ENCODE measurements at regions not wholly inside any gene's neighbourhood (a gene's known extent, or its start where the extent isn't known, plus 50 kb on each side); places are given as distances from the start of the nearest gene placed in this dataset.
"Not testable (repeated sequence)": the region's sequence is repeated elsewhere in the genome, so short reads cannot be mapped to it uniquely, and the experiment has no call there.

DNA sequence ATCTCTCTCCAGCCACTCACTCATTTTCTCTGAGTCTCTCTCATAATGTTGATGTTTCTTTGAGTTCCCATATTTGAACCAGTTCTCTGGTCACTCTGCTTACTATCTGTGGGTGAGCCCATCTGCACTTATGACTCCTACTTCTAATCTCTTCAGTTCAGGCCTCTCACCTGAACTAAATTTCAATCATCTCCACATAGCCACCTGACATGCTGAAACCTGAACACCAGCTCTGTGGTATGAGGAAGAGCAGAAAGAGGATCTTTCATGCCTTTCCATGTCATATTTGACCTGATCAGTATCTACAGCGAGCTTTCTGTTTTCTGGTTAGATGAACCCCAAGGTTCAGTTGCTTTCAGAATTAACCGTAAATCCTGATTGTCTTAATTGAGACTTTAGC lies 122.2 kb upstream of the ESX1 start:
- DNase-seq: no peak

DNA sequence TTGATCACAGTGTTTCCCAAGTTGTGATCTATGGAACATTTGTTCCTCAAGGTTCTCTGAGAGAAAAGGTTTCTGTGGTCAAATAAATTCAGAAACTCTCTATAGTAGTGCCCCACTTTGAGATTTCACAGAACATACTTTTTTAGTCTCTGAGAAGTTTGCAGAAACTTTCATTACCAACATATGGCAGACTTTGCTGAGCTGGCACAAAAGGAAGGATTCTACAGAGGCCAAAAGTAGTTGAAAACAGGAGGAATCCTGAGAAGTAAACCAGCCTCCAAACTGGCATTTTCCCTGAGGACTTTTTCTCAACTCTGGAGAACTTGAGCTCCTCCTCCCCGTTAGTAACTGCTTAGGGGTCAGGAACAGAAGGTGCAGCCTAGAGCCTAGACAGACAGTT lies 117.8 kb upstream of the ESX1 start:
- no peak for DNase-seq

DNA sequence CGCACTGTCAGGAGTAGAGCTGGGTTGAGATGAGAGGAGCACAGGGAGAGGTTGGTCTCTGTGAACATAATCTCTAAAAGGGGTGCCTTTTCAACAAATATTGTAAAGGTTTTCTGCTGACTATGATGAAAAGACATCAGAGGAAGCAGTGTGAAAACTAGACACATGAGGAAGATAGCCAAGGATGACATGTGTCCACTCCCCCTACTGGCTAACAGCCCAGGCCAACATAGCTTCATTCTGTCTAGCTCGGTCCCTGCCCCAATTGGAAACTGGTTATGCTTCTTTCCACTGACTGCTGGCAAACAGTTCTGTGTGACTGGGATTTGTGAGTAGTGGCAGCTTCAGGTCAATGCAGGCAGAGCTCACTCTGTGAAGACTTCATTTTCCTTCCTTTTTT lies 115.4 kb upstream of the ESX1 start:
- no peak for DNase-seq

DNA sequence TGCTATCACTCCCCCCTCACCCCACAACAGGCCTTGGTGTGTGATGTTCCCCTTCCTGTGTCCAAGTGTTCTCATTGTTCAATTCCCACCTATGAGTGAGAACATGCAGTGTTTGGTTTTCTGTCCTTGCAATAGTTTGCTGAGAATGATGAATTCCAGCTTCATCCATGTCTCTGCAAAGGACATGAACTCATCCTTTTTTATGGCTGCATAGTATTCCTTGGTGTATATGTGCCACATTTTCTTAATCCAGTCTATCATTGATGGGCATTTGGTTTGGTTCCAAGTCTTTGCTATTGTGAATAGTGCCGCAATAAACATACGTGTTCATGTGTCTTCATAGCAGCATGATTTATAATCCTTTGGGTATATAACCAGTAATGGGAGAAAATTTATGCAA lies 106.0 kb upstream of the ESX1 start:
- not testable (repeated sequence) for DNase-seq

DNA sequence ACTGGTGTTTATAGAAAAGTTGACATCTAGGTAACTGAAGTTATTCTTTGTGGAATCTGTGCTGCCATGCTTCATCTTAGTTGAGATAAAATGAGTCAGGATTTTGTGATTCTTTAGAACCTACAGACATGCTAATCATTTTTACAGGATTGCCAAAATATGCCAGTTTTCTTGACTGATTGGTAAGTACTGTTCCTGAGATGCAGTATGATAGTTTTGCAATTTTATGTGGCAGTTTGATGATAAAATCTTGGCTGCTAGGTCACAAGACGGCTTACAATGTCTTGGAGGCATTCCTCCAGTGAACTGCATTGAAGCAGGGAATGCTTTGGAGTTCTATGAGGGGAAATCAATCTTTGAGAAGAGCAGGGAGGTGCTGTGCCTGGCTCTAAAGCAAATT lies 104.4 kb upstream of the ESX1 start:
- DNase-seq: no peak

DNA sequence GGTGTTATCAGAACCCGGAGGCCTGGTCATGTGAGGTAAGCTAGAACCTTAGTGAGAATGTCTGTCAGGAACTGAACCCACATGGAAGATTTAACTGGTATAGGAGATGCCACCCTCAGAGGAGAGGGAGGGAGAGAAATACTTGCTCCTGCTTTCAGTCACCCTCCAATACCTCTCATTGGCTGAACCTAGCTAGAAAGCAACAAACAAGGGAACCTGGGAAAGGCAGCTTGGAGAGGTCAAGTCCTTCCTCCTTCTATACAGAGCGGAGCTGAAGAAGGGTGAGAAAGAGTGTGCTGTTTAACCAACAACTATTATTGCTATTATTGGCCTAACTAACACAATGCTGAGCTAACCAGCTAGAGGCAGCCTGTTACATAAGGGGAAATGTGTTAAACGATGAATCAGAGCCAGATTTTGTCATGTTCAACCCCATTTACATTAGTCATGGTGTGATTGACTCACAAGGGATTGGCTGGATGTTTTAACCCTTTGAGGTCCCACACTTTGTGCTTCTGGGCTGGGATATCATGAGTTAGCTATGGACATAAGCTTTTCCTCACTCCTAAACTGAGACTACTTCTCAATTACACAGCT lies 96.5 kb upstream of the ESX1 start:
- DNase-seq: no peak

DNA sequence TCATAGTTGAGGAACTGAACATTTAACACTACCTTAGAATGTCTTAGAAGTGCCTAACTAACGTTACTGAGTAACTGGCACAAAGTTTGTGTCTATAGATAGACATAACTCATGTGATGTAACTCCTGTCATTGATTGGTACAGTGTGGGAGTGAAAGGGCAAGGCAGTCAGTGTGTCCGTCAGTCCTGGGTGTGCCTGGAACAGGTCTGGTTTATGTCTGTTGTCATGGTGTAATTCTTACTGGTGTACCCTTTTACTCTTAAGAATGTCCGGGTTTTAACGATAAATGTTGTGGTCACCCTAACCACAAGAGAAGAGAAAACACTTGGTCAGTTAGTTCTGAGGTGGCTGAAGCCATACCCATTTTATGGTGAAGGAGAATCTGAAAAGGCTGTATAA lies 93.1 kb upstream of the ESX1 start:
- DNase-seq: no peak

DNA sequence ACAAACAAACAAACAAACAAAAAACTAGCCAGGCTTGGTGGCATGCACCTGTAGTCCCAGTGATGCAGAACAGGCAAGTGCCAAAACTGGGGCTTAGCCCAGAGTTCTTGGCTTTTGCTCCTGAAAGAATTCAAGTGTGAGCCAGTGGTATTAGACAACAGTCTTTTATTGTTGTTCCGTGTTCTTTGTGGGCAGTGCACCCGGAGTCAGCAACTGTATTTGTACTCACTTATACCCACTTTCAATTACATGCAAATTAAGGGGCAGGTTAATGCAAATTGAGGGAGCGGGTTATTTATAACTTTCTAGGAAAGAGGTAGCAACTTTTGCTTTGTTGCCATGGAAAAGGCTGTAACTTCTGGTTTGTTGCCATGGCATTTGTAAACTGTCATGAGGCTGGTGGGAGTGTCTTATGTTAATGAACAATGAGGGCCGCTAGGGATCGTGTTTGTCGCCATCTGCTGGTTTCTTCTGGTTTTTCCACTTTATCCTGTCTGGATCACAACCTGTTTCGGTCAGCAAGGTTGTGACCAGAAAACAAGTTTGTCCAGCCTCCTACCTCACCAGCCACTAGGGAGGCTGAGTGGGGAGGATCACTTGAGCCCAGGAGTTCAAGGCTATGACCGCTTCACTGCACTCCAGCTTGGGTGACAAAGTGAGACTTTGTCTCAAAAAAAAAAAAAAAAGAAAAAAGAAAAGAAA lies 88.8 kb upstream of the ESX1 start:
- DNase-seq: peak; percentile 13

DNA sequence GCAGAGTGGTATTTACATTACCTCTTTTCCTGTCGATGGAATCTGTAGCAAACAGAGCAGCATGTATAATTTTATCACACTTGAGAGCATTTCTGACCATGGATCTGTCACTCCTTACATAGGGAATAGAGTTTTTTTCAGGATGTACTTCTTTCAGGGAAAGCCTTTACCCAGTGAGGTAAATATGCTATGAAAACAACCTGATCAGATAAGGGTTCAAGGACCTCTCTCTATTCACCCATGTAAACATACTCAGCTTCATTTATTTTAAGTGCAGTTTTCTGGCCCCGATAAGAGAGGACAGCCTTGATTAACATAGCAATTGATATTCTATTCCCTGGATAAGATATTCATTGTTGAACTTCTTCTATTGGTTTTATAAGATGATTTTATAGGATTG lies 87.3 kb upstream of the ESX1 start:
- no peak for DNase-seq

DNA sequence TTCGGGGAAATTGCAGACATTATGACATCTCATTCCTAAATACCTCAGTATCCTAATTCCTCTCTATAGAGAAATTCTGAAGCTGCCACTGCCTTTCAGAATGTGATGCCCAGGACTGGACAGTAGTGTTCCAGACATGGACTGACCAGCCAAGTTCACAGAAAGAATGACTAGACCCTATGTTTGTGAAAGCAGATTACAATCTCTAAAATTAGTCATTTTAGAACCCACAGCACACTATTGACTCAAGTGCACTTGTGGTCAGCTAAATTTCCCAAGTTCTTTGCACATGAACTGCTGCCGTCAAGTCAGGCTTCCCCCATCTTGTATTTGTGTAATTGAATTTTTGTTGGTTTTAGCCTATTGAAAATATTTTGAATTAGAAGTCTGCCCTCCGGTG lies 81.0 kb upstream of the ESX1 start:
- DNase-seq: no peak

DNA sequence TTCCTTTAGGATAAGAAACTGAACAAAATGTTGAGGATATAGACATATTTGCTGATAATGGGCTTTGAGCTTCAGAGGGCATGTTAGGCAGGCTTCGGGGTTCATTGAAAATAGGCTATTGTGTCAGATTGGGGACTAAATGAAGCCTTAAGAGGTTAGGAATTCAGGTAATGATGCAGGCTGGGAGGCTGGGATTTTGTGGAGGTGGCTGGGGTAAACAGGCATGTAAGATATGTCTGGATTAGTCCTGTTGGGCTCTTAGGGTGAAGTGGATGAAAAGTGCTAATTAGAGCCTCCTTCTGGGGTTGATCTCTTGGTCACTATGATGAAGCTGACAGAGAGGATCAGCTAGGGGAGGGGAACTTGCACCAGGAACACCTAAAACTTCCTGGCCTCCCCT lies 80.2 kb upstream of the ESX1 start:
- no peak for DNase-seq

DNA sequence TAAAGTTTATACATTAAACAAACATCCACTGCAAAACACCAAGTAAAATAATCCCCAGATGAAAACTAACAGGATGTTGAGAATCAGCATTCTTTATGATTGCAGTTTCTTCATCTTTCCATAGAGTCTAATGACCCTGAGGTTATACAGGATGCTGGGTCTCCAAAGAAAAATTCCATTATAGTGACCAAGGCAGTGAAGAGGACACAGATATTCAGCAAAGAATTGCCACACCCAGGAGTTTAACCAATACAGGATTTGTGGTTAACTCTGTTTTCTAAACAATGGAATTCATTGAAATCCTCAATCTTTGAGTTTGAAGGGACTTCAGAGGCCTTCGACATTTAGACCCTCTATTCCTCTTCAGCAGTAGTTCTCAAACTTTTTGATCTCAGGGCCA lies 76.2 kb upstream of the ESX1 start:
- DNase-seq: no peak

DNA sequence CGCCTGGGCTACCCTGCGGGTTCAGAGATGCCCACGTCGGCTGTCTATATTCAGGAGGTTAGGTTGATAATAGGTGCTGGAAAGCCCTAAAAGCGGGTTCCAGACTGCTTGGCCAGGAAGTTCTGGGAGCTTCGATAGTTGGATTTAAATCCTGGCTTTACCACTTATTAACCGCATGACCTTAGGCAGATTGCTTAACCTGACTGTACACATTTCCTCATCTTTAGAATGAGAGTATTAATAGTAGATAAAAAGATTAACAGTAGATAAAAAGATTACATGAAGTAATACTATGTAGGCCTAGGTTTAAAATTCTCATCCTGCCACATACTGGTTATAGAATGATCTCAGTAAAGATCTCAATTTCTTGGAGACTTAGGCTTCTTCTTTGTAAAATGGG lies 75.0 kb upstream of the ESX1 start:
- no peak for DNase-seq

DNA sequence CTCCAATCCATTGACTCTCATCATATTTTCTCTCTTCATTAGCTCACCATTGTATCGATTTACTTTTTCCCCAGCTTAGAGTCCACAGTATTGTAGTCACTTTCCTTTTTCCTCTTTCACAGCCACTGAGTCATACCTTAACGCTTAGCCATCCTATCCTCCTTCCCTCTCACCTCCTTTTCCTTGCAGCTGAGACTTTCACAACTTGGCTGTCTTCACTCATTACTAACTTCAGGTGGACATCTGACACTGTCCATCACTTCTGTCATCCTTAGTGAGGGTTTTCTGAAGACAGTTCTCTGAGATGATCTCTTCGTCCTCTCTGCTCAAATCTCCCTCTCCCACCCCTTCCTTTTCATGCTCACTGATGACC lies 70.5 kb upstream of the ESX1 start:
- no peak for DNase-seq

DNA sequence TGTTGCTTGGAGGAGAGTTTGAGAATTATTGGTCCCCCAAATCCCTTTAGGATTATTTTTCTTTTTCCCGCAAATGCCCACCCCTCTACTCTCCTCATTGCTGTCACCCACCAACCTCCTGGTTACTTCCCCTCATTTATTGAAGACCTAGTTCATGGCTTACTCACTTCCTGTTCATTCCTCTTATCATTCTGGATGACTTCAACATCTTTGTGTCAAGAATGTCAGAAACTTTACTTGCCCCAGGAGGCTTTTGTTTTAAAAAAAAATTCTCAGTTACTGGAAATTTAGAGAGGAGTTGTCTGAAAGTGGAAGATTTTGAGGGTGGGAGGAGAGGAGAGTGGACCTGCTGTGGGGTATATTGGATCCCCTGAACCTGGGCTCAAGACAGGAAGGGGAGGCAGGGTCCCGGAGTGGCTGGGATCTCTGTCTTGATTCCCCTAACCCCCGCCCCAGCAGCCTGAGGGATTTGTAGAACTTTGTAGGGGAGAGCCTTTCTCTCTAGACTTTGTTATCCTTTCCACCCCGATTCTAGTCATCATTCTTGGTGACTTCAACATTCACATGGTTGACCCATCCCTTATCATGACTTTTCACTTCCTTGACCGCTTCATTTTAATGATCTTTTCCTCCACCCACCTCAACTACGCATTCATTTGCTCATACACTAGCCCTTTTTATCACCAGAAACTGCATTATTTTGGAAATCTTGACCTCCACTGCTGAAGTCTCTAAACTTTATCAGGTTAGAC lies 69.9 kb upstream of the ESX1 start:
- no peak for DNase-seq

DNA sequence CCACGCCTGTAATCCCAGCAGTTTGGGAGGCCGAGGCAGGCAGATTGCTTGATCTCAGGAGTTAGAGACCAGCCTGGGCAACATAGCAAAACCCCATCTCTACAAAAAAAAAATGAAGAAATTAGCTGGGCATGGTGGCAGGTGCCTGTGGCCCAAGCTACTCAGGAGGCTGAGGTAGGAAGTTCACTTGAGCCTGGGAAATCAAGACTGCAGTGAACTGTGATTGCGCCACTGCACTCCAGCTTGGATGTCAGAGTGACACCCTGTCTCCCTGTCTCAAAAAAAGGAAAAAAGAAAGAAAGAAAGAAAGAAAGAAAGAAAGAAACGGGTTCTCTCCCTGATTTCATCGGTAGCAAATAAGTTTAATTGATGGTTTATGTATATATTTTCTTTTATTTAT lies 64.6 kb upstream of the ESX1 start:
- no peak for DNase-seq

DNA sequence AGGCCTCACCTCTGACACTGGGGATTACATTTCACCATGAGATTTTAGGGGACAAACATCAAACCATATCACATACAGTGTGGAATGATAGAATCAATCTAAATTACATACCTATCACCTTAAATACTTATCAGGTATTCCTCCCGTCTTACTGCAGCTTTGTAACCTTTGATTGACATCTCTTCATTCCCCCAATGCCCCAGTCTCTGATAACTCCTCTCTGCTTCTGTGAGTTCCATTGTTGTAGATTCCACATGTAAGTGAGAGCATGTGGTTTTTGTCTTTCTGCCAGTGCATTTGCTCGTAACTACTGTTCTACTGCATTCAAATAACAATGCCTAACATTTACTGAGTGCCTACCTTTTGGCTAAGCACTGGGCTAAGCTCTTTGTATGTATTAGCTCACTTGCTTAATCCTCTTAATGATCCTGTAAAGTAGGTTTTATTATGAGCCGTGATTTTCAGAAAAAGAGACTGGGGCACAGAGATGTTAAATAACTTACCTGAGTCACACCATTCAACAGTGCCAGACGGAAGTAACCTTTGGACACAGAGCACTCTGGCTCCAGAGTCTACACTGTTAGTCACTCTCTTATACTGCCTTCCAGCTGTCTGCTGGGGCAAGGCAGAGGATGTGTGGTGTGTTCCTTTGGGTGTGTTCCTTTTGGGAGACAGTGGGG lies 63.7 kb upstream of the ESX1 start:
- no peak for DNase-seq

DNA sequence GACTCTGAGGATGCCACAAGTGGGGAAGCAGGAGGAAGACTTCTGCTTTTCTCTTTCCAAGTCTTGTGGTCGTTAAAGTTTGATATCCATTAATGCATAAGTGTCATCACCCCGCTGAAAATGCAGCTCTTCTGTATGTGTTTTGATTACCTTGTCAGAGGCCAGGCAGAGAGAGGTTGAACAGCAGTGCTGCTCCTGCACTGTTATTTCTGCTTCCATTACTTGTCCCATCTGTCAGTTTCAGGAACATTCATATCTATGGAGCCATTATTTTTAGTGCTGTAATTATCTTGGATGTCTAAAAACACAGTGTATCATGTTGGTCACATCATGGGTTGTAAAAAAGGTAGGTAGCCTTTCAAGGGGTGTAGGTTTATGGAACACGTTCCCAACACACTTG lies 62.0 kb upstream of the ESX1 start:
- DNase-seq: no peak

DNA sequence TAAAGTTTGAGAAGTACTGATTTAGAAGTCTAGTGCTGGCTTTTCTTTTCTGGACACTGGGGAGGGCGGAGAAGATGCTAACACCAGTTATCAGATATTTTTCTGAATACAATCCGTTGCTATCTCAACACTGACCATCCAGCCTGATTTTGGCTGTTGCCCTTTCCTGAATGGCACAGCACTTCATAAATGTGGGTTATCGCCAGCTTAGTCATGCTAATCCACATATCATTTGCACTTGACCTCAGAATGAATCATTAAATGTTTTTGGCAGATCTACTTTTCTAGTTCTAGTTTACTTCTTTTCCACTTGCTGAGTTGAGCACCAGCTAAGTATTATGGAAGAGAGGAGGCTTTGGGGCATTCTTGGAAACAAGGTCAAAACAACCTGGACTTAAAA lies 60.8 kb upstream of the ESX1 start:
- no peak for DNase-seq

DNA sequence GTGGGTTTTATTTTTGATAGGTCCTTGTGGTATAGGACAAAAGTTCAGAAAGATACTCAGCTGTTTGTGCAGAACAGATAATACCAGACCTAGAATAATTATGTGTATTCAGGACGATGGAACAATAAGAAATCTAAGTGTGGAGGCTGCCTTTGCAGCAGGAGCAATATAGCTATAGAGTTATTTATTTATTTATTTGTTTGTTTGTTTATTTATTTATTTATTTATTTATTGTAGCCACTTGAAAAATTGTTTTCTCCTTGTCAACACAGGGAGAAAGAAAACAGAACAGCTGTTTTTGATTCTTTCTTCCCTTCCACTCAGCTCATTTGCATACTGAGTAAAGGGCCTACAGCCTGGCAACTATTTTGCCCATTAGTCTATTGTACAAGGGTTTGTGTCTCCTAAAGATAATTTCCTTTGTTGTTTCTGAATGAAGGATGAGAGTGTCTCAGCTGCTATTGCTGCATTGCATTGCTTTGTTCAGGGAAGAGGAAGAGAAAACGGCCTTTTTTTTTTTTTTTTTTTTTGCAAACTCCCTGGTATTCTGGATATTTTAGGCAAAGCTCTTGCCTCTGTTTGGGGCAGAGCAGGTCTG lies 56.0 kb upstream of the ESX1 start:
- DNase-seq: no peak

DNA sequence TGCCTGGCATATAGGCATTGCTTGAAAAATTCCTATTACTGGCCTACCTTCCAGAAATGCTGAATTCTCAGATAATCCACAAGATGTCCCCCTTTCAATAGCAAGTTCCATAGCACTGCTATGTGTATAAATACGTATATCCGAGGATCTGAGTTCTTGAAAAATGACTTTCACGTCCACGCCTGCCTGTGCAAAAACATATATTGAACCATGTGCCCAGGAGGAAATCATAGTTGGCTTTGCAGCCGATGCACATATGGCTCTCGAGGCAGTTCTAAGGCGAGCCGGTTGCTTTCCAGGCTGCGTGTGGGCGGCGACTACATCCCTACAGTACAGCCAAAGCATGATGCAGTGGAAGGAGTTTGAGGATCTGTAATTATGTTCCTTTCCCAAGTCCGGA lies 55.4 kb upstream of the ESX1 start:
- DNase-seq: peak; percentile 2

DNA sequence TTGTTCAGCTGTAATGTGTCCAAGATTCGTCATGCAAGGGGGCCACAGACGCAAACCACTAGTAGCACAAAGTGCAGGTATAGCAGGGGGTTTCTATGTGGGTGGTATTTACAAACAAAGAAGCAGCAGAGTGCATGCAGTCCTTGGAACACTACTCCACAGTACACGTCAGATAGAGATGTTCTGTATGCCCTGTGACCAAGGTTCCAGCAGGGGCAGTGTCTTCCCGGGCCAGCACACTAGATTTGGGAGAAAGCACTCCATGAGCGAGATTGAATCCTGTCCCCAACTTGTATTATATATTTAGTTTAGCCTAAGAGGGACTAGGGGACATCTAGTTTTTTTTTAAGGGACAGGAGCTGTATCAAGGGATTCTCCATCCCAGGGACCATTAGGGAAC lies 54.4 kb upstream of the ESX1 start:
- DNase-seq: no peak

DNA sequence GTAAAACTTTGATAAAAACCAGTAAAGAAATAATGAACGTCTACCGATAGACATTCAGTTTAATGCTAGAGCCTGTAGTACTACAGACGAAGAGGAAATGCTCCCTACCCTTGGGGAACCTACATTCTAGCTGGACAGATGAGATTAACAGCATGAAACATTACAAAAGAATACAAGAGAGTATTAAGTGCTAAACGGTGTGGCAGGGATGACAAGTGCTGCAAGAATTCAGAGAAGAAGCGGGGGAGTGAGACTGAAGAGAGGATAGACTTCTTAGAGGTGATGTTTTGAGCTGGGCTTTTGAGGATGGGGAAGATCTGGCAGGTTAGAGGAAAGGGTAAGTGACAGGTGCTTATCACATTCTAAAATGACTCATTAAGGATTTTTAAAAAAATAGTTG lies 52.6 kb upstream of the ESX1 start:
- no peak for DNase-seq

DNA sequence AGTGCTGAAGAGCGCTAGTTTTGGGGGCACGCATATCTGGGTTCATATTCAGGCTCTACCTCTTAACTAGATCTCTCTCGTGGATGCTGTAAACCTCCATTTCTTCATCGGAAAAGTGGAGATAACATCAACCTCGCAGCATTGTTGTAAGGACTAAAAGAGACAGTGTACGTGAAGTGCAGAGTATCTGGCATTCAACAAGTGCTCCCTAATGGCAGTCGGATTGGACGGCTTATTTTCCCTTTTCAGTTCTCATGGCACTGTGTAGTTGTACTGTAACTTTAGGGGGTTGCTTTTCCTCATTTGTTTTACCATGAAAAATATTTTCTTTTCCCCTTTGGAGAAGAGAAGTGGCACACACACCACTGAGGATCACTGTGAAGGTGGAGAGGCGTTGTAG lies 51.4 kb upstream of the ESX1 start:
- DNase-seq: no peak
